ENCODE measurements at regions not wholly inside any gene's neighbourhood (a gene's known extent, or its start where the extent isn't known, plus 50 kb on each side); places are given as distances from the start of the nearest gene placed in this dataset.

DNA sequence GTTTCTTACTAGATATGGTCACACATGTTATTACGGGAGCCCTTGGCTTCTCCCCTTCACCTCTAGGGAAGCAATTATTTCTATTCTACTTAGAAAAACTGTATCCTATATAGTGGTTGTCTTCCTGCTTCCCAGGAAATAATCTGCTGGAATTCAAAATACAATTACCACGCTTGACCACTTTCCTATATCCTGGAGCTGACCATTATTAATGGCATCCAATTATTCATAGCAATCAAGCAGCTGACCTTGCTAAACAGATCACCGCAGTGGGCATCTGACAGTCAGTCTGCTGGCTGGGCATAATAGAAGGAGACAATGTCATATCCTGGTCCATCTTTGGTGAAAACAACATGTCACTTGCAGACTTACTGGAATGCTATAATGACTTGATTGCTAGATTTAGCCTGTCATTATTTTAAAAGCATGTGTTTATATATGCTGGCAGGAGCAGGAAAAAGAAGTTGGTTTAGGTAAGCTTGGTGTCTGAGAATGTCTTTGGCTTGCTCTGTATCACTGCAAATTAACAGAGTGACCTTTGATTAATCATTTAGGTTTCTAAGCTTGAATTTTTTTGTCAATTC, 325.6 kb upstream of the FAM98A start:
- TF ChIP-seq CTCF (IDR thresholded peaks at IDR 0.05) (no peak), POLR2A (IDR thresholded peaks at IDR 0.05) (no peak)
